Neural cell (in vitro differentiated cells): ENCODE measurements at regions not wholly inside any gene's neighbourhood (a gene's known extent, or its start where the extent isn't known, plus 50 kb on each side); places are given as distances from the start of the nearest gene placed in this dataset.

ENCODE experiments used
- CTCF ChIP-seq: fragments of 450-650 bp; IDR thresholded peaks from 2 replicates; pipeline ENCODE4 v1.5.1; 2014; ENCODE audit warnings: antibody characterized with exemption, mild to moderate bottlenecking, moderate library complexity; ENCODE audit not compliant: poor library complexity, severe bottlenecking
- EZH2 ChIP-seq: fragments of 200-600, 300-800 bp; shearing (Covaris generic), sonication (generic); IDR thresholded peaks from 2 replicates; pipeline ENCODE4 v1.6.1; 2014; ENCODE audit warnings: antibody characterized with exemption, low read length, borderline replicate concordance, mild to moderate bottlenecking; ENCODE audit not compliant: insufficient read depth, poor library complexity, severe bottlenecking
- SMC3 ChIP-seq: fragments of 450-650 bp; conservative IDR thresholded peaks from 2 replicates; pipeline ENCODE4 v1.6.1; 2014; ENCODE audit warnings: antibody characterized with exemption, mild to moderate bottlenecking, moderate library complexity; ENCODE audit not compliant: poor library complexity
- TAF1 ChIP-seq: IDR thresholded peaks from 2 replicates; pipeline ENCODE4 v1.6.1; 2012; ENCODE audit warnings: low read depth

GRCh38 chr18:2192562-2192961, 378.7 kb downstream of the METTL4 start:
- TF ChIP-seq CTCF, result no peak
- TF ChIP-seq EZH2, result no peak
- TF ChIP-seq TAF1, result no peak
- TF ChIP-seq SMC3, result no peak
